ENCODE measurements at regions not wholly inside any gene's neighbourhood (a gene's known extent, or its start where the extent isn't known, plus 50 kb on each side); places are given as distances from the start of the nearest gene placed in this dataset.

DNA sequence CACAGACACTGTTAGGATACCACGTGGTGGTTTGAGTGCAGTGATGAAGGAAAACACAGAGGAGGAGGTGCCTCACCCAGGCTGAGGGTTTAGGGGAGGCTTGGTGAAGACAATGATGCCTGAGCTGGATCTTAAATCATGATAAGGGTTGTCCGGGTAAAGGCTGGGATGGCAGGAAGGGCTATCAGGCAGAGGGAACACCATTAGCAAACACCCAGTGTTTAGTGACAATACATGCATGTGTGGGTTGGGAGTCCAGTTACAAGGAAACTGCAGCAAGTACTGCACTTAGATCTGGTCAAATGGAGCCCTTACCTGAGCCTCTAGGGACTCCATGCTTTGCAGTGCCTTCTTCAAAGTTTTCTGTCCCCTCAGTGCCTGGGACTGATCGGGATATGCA is 79.8 kb upstream of the MBOAT2 start:
- no peaks in the 10 kb centered on the region for H3K36me3 ChIP-seq (ENCODE audit: control insufficient read depth, insufficient read depth, low read length)
- H3K27ac ChIP-seq (ENCODE audit: insufficient read depth, low read depth, low read length, poor library complexity, severe bottlenecking): no peak overlapping the region
- no peaks in the 10 kb centered on the region for H3K4me1 ChIP-seq (ENCODE audit: control insufficient read depth, insufficient read depth, low read length)
- no peaks in the 10 kb centered on the region for H3K27me3 ChIP-seq (ENCODE audit: control insufficient read depth, insufficient read depth, low read length, poor library complexity, severe bottlenecking)
- 88 to 94% methylated on average over 3 of the region's 3 CpGs for WGBS, 2 experiments
- H3K9me3 ChIP-seq (ENCODE audit: control insufficient read depth, low read length): no peaks in the 10 kb centered on the region
- H3K4me3 ChIP-seq (ENCODE audit: insufficient read depth, low read depth, low read length): no peak overlapping the region

DNA sequence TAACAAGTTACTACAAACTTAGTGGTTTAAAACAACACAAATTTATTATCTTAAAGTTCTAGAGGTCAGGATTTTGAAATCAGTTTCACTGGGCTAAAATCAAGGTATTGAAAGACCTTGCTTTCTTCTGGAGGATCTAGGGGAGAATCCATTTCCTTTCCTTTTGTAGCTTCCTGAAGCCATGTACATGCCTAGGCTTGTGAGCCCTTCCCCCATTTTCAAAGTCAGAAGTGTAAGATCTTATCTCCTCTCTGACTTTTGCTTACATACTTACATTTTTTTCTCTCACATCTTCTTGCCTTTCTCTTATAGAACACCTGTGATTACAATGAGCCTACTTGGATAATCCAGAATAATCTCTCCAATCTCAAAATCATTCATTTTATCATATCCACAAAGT is 78.7 kb upstream of the MBOAT2 start:
- no peak overlapping the region for H3K4me3 ChIP-seq (ENCODE audit: insufficient read depth, low read depth, low read length)
- H3K36me3 ChIP-seq (ENCODE audit: control insufficient read depth, insufficient read depth, low read length): no peaks in the 10 kb centered on the region
- no peaks in the 10 kb centered on the region for H3K9me3 ChIP-seq (ENCODE audit: control insufficient read depth, low read length)
- no peaks in the 10 kb centered on the region for H3K4me1 ChIP-seq (ENCODE audit: control insufficient read depth, insufficient read depth, low read length)
- no peak overlapping the region for H3K27ac ChIP-seq (ENCODE audit: insufficient read depth, low read depth, low read length, poor library complexity, severe bottlenecking)
- no peaks in the 10 kb centered on the region for H3K27me3 ChIP-seq (ENCODE audit: control insufficient read depth, insufficient read depth, low read length, poor library complexity, severe bottlenecking)

DNA sequence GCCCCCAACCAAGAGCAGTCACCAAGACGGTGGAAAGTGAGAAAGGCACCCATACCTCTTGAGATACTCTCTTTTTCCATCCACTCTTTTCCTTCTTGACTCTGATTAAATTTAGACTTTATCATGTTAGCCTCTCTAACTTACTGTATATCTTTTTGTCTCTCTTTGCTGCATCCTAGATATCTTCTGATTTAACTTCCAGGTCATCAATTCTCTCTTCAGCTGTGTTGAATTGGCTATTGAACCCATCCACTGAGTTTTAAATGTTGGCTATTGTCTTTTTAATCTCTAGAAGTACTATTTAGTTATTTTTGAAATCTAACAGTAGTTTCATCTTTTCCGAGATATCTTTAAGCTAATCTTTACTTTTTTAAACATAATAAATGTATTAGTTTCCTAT is 78.3 kb upstream of the MBOAT2 start:
- WGBS, 2 experiments: 91% methylated on average over 1 of the region's 2 CpGs
- Histone ChIP-seq H3K9me3 (ENCODE audit: control insufficient read depth, low read length) (no peaks in the 10 kb centered on the region), H3K4me3 (ENCODE audit: insufficient read depth, low read depth, low read length) (no peak overlapping the region), H3K27ac (ENCODE audit: insufficient read depth, low read depth, low read length, poor library complexity, severe bottlenecking) (no peak overlapping the region), H3K36me3 (ENCODE audit: control insufficient read depth, insufficient read depth, low read length) (no peaks in the 10 kb centered on the region), H3K4me1 (ENCODE audit: control insufficient read depth, insufficient read depth, low read length) (no peaks in the 10 kb centered on the region), H3K27me3 (ENCODE audit: control insufficient read depth, insufficient read depth, low read length, poor library complexity, severe bottlenecking) (no peaks in the 10 kb centered on the region)

DNA sequence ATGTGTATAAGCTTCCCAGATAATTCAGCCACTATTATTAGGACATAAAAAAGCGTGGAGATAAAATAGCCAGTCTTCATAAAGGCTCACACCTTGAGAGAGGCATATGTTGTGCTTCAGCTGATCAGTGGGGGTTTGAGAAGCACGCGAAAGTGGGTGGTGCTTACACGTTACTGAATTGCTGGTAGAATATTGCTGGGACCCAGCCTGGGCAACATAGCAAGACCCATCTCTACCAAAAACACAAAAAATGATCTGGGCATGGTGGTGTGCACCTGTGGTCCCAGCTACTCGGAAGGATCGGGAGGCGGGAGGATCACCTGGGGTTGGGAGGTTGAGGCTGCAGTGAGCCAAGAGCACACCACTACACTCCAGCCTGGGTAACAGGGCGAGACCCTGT is 74.9 kb upstream of the MBOAT2 start:
- Histone ChIP-seq H3K27ac (ENCODE audit: insufficient read depth, low read depth, low read length, poor library complexity, severe bottlenecking) (no peak overlapping the region), H3K27me3 (ENCODE audit: control insufficient read depth, insufficient read depth, low read length, poor library complexity, severe bottlenecking) (no peaks in the 10 kb centered on the region), H3K9me3 (ENCODE audit: control insufficient read depth, low read length) (no peaks in the 10 kb centered on the region), H3K4me1 (ENCODE audit: control insufficient read depth, insufficient read depth, low read length) (no peaks in the 10 kb centered on the region), H3K36me3 (ENCODE audit: control insufficient read depth, insufficient read depth, low read length) (no peaks in the 10 kb centered on the region), H3K4me3 (ENCODE audit: insufficient read depth, low read depth, low read length) (no peak overlapping the region)
- WGBS, 2 experiments: 89 to 93% methylated on average over 8 of the region's 8 CpGs

DNA sequence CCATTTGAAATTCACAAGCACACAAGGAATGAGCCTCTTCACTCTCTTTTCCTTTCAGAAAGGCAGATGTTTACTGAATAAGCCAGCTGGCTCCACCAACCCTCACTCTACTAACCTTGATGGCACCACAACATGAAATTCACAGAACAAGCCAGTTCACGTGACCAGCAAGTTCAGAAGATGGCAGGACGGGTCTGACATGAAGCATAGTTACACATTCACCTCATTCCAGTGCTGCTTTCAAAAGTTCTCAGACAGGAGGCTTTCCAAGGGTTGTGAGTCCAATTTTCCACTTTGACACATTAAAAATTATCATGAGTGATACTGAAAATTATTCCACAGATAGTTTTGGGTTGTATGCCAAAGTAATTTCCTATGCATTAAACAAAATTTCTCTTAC is 74.2 kb upstream of the MBOAT2 start:
- no peak overlapping the region for H3K4me3 ChIP-seq (ENCODE audit: insufficient read depth, low read depth, low read length)
- H3K9me3 ChIP-seq (ENCODE audit: control insufficient read depth, low read length): no peaks in the 10 kb centered on the region
- no peaks in the 10 kb centered on the region for H3K36me3 ChIP-seq (ENCODE audit: control insufficient read depth, insufficient read depth, low read length)
- no peaks in the 10 kb centered on the region for H3K4me1 ChIP-seq (ENCODE audit: control insufficient read depth, insufficient read depth, low read length)
- H3K27ac ChIP-seq (ENCODE audit: insufficient read depth, low read depth, low read length, poor library complexity, severe bottlenecking): no peak overlapping the region
- H3K27me3 ChIP-seq (ENCODE audit: control insufficient read depth, insufficient read depth, low read length, poor library complexity, severe bottlenecking): no peaks in the 10 kb centered on the region
- 87 to 89% methylated on average over 2 of the region's 2 CpGs for WGBS, 2 experiments

DNA sequence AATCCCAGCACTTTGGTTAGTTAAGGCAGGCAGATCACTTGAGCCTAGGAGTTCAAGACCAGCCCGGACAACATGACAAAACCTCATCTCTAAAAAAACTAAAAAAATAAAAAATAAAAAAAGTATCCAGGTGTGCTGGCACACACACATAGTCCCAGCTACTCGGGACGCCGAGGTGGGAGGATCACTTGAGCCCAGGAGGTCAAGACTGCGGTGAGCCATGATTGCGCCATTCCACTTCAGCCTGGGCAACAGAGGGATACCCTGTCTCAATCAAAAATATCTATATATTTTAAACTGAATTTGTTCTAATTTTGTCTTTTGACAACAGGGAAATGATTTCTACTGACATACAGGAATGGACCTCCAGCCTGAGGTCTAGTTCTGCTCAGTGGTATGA is 73.3 kb upstream of the MBOAT2 start:
- Histone ChIP-seq H3K36me3 (ENCODE audit: control insufficient read depth, insufficient read depth, low read length) (no peaks in the 10 kb centered on the region), H3K4me3 (ENCODE audit: insufficient read depth, low read depth, low read length) (no peak overlapping the region), H3K9me3 (ENCODE audit: control insufficient read depth, low read length) (no peaks in the 10 kb centered on the region), H3K27me3 (ENCODE audit: control insufficient read depth, insufficient read depth, low read length, poor library complexity, severe bottlenecking) (no peaks in the 10 kb centered on the region), H3K27ac (ENCODE audit: insufficient read depth, low read depth, low read length, poor library complexity, severe bottlenecking) (no peak overlapping the region), H3K4me1 (ENCODE audit: control insufficient read depth, insufficient read depth, low read length) (no peaks in the 10 kb centered on the region)
- 91 to 92% methylated on average over 5 to 6 of the region's 6 CpGs for WGBS, 2 experiments

DNA sequence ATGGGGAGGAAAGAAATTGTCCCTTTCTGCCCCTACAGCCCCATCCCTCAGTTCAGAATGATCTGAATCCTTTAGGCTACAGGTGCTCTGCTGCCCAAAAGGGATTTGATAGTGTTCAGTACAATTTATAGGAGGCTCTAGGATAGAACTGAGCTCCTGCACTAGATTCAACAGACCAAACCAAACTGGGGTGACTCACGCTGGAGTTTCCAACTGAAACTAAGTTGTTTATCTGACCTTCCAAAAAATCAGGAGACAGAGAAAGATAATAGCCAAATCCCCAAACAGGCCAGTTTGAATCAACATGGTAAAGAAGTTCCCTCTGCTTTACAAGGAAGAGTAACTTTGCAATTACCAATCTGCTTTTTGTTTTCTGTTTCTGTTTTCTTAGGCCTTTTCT is 72.7 kb upstream of the MBOAT2 start:
- H3K4me1 ChIP-seq (ENCODE audit: control insufficient read depth, insufficient read depth, low read length): no peaks in the 10 kb centered on the region
- H3K9me3 ChIP-seq (ENCODE audit: control insufficient read depth, low read length): no peaks in the 10 kb centered on the region
- H3K4me3 ChIP-seq (ENCODE audit: insufficient read depth, low read depth, low read length): no peak overlapping the region
- no peaks in the 10 kb centered on the region for H3K27me3 ChIP-seq (ENCODE audit: control insufficient read depth, insufficient read depth, low read length, poor library complexity, severe bottlenecking)
- WGBS, 2 experiments: 86% methylated on average over 1 of the region's 1 CpG
- no peaks in the 10 kb centered on the region for H3K36me3 ChIP-seq (ENCODE audit: control insufficient read depth, insufficient read depth, low read length)
- H3K27ac ChIP-seq (ENCODE audit: insufficient read depth, low read depth, low read length, poor library complexity, severe bottlenecking): no peak overlapping the region

DNA sequence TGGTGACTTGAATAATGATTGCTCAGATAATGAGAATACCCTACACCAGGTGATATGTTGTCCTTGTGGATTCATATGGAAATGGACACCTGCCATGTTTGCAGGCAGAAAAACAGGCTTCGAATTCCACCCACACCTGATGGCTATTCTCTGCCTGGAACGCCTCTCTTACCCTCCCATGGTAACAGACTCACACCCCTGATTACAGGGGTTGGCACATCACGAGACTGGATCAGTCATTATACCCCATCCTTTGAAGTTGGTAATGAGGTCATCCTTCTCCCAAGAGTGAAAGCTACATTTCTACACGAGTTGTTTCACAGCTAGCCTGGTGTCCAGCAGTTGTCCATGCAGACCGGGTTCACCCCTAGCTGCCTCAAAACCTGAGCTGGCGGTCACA is 71.4 kb upstream of the MBOAT2 start:
- 68 to 71% methylated on average over 6 of the region's 6 CpGs for WGBS, 2 experiments
- Histone ChIP-seq H3K27ac (ENCODE audit: insufficient read depth, low read depth, low read length, poor library complexity, severe bottlenecking) (no peak overlapping the region), H3K9me3 (ENCODE audit: control insufficient read depth, low read length) (no peaks in the 10 kb centered on the region), H3K4me3 (ENCODE audit: insufficient read depth, low read depth, low read length) (no peak overlapping the region), H3K36me3 (ENCODE audit: control insufficient read depth, insufficient read depth, low read length) (no peaks in the 10 kb centered on the region), H3K27me3 (ENCODE audit: control insufficient read depth, insufficient read depth, low read length, poor library complexity, severe bottlenecking) (no peaks in the 10 kb centered on the region), H3K4me1 (ENCODE audit: control insufficient read depth, insufficient read depth, low read length) (no peaks in the 10 kb centered on the region)

DNA sequence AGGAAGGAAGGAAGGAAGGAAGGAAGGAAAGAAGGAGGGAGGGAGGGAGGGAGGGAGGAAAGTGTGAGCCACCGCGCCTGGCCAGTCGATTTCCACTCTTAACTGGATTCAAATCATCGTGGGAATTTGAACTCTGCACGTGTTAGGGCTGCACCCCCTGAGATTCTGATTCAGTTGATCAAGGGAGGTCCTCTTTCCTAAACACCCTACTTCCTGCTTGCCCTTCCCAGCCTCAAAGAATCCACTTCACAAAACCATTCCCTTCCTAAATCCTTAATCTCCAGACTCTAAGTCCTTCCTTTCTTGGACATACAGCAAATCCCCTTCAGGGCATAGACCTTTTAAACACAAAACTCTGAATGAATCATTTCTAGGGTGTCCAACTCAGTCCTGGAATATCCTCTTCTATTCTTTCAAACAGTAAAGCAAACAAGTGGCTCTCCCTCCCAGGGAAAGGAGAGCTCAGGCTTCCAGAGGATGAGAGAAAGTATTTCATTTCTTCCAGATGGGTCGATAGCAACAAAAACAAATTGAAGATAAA is 68.2 kb upstream of the MBOAT2 start:
- H3K36me3 ChIP-seq (ENCODE audit: control insufficient read depth, insufficient read depth, low read length): no peaks in the 10 kb centered on the region
- 86 to 90% methylated on average over 6 of the region's 6 CpGs for WGBS, 2 experiments

DNA sequence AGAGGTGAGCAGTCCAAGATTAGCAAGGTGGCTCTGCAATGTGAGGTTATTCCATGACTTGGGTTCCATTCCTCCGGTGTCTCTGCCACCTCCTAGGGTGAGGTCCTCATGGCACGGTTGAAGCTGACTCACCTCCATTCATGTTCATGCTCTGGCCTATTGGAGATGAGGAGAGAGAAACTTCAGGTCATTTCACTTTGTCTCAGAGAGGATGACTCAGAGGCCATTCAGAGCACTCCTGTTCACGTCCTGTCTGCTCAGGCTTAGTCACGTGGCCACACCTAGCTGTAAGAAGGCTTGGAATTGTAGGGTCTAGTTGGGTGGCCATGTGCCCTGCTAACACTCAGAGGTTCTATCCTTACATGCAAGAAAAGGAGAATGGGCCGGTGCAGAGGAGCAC is 67.5 kb upstream of the MBOAT2 start:
- Histone ChIP-seq H3K4me3 (ENCODE audit: insufficient read depth, low read depth, low read length) (no peak overlapping the region), H3K36me3 (ENCODE audit: control insufficient read depth, insufficient read depth, low read length) (no peaks in the 10 kb centered on the region), H3K27me3 (ENCODE audit: control insufficient read depth, insufficient read depth, low read length, poor library complexity, severe bottlenecking) (no peaks in the 10 kb centered on the region), H3K9me3 (ENCODE audit: control insufficient read depth, low read length) (no peaks in the 10 kb centered on the region), H3K27ac (ENCODE audit: insufficient read depth, low read depth, low read length, poor library complexity, severe bottlenecking) (no peak overlapping the region), H3K4me1 (ENCODE audit: control insufficient read depth, insufficient read depth, low read length) (no peaks in the 10 kb centered on the region)
- WGBS, 2 experiments: 82 to 86% methylated on average over 5 of the region's 5 CpGs

More for the DNA sequence above, 68.2 kb upstream of the MBOAT2 start:
- H3K27me3 ChIP-seq (ENCODE audit: control insufficient read depth, insufficient read depth, low read length, poor library complexity, severe bottlenecking): no peaks in the 10 kb centered on the region
- H3K27ac ChIP-seq (ENCODE audit: insufficient read depth, low read depth, low read length, poor library complexity, severe bottlenecking): no peak overlapping the region
- H3K9me3 ChIP-seq (ENCODE audit: control insufficient read depth, low read length): no peaks in the 10 kb centered on the region
- no peaks in the 10 kb centered on the region for H3K4me1 ChIP-seq (ENCODE audit: control insufficient read depth, insufficient read depth, low read length)
- no peak overlapping the region for H3K4me3 ChIP-seq (ENCODE audit: insufficient read depth, low read depth, low read length)

DNA sequence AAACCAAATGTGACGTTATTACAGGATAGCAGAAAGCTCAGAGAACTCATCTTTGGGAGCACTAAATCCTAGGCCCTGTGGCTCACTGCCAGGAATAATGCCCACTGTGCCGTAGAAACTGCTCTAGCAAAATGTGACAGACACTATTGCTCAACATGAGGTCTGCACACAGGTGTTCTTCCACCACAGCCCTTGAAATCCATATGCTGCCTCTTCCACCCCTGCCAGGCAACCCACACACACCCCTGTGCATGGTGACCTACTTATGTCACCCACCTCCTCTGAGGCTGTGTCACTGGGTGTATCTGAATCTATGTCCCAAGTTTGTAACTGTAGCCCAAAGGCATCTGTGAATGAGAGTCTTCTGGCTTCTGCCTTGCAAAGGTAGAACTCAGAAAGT is 66.1 kb upstream of the MBOAT2 start:
- WGBS, 2 experiments: 93 to 97% methylated on average over 2 of the region's 2 CpGs
- no peaks in the 10 kb centered on the region for H3K4me1 ChIP-seq (ENCODE audit: control insufficient read depth, insufficient read depth, low read length)
- no peak overlapping the region for H3K4me3 ChIP-seq (ENCODE audit: insufficient read depth, low read depth, low read length)
- no peaks in the 10 kb centered on the region for H3K27me3 ChIP-seq (ENCODE audit: control insufficient read depth, insufficient read depth, low read length, poor library complexity, severe bottlenecking)
- no peaks in the 10 kb centered on the region for H3K36me3 ChIP-seq (ENCODE audit: control insufficient read depth, insufficient read depth, low read length)
- no peak overlapping the region for H3K27ac ChIP-seq (ENCODE audit: insufficient read depth, low read depth, low read length, poor library complexity, severe bottlenecking)
- H3K9me3 ChIP-seq (ENCODE audit: control insufficient read depth, low read length): no peaks in the 10 kb centered on the region

Data from ectodermal cell (in vitro differentiated cells).